Lower leg skin (tissue), 3 donors: ENCODE measurements at regions not wholly inside any gene's neighbourhood (a gene's known extent, or its start where the extent isn't known, plus 50 kb on each side); places are given as distances from the start of the nearest gene placed in this dataset.
"Not testable (repeated sequence)": the region's sequence is repeated elsewhere in the genome, so short reads cannot be mapped to it uniquely, and the experiment has no call there.

Experiments
- CTCF ChIP-seq, 3 donors: fragments of 450-650 bp; IDR thresholded peaks; one replicate each; pipeline ENCODE4 v1.5.1; 2016; ENCODE audit warnings: antibody characterized with exemption in 3 of 3, mild to moderate bottlenecking in 3 of 3, moderate library complexity in 2 of 3
- POLR2A ChIP-seq, 2 donors: fragments of 450-650 bp; IDR thresholded peaks; one replicate each; pipeline ENCODE4 v1.6.1; 2016 to 2017; ENCODE audit warnings: antibody characterized with exemption in 2 of 2, mild to moderate bottlenecking in 1 of 2, moderate library complexity in 1 of 2

DNA sequence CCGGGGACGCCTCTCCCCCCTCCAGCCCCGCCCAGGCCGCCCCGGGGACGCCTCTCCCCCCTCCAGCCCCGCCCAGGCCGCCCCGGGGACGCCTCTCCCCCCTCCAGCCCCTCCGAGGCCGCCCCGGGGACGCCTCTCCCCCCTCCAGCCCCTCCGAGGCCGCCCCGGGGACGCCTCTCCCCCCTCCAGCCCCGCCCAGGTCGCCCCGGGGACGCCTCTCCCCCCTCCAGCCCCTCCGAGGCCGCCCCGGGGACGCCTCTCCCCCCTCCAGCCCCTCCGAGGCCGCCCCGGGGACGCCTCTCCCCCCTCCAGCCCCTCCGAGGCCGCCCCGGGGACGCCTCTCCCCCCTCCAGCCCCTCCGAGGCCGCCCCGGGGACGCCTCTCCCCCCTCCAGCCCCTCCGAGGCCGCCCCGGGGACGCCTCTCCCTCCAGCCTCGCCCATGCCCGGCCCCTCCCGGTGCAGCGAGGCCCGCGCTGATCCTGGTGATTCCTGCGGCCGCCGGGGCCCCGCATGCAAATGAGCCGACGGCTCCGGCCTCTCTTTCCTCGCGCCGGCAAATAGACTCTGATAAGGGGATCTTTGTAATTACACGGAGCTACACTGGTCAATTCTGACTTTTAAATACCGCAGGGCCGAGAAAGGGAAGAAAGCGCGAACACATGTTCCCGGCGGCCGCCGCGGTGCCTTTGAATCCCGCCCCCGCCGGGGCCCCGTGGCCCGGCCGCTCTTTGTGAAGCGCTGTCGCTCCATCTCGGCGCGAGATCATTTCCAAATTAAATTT is 114.7 kb upstream of the NKX1-1 start:
- not testable (repeated sequence) for TF ChIP-seq CTCF, POLR2A (IDR thresholded peaks at IDR 0.05)
